Osteocyte (in vitro differentiated cells): ENCODE measurements at regions not wholly inside any gene's neighbourhood (a gene's known extent, or its start where the extent isn't known, plus 50 kb on each side); places are given as distances from the start of the nearest gene placed in this dataset.

ENCODE experiments used
- DNase-seq: peaks from one replicate; pipeline ENCODE4 v3.0.0; 2021; ENCODE audit warnings: mixed read lengths; ENCODE audit not compliant: unreplicated experiment; ENCODE audit errors: extremely low spot score
- H3K27ac Mint-ChIP-seq: one replicate; pipeline ENCODE4 v1.8.0; 2021; ENCODE audit warnings: mild to moderate bottlenecking, mixed read lengths; ENCODE audit not compliant: unreplicated experiment
- H3K27me3 Mint-ChIP-seq: one replicate; pipeline ENCODE4 v1.8.0; 2021; ENCODE audit warnings: mixed read lengths; ENCODE audit not compliant: unreplicated experiment
- H3K36me3 Mint-ChIP-seq: one replicate; pipeline ENCODE4 v1.8.0; 2021; ENCODE audit warnings: mixed read lengths; ENCODE audit not compliant: unreplicated experiment
- H3K4me1 Mint-ChIP-seq: one replicate; pipeline ENCODE4 v1.8.0; 2021; ENCODE audit warnings: mixed read lengths; ENCODE audit not compliant: unreplicated experiment
- H3K4me3 Mint-ChIP-seq: one replicate; pipeline ENCODE4 v1.8.0; 2021; ENCODE audit warnings: mild to moderate bottlenecking, moderate library complexity, mixed read lengths; ENCODE audit not compliant: unreplicated experiment
- H3K9me3 Mint-ChIP-seq: one replicate; pipeline ENCODE4 v1.8.0; 2021; ENCODE audit warnings: mixed read lengths; ENCODE audit not compliant: unreplicated experiment
- CTCF ChIP-seq: fragments of 200-600 bp; sonication (generic); IDR thresholded peaks from 2 replicates; pipeline ENCODE4 v1.5.0; 2021; ENCODE audit warnings: antibody characterized with exemption, mild to moderate bottlenecking, moderate library complexity

GRCh38 chr6:53715434-53715833 lies 49.9 kb upstream of the KLHL31 start:
- no peak overlapping the region for H3K4me3 Mint-ChIP-seq
- no peaks in the 10 kb centered on the region for H3K36me3 Mint-ChIP-seq
- no peak for DNase-seq
- H3K4me1 Mint-ChIP-seq = peaks cover 12% of the 10 kb centered on the region
- no peak overlapping the region for H3K27ac Mint-ChIP-seq
- peaks cover 3% of the 10 kb centered on the region for H3K27me3 Mint-ChIP-seq
- peaks cover 4% of the 10 kb centered on the region for H3K9me3 Mint-ChIP-seq
- TF ChIP-seq CTCF = no peak
